Omental fat pad (tissue), 3 donors: ENCODE measurements at regions not wholly inside any gene's neighbourhood (a gene's known extent, or its start where the extent isn't known, plus 50 kb on each side); places are given as distances from the start of the nearest gene placed in this dataset.

Experiments
- ATAC-seq: fragments of 150-250 bp; one replicate; pipeline ENCODE4 v1.9.1; 2016; ENCODE audit warnings: mild to moderate bottlenecking, moderate library complexity; ENCODE audit not compliant: low FRiP score
- DNase-seq: peaks from one replicate; pipeline ENCODE4 v3.0.0-alpha.2; 2019; ENCODE audit warnings: low spot score
- CTCF ChIP-seq, 3 donors: fragments of 450-650 bp; IDR thresholded peaks; one replicate each; pipeline ENCODE4 v1.5.1; 2016 to 2017; ENCODE audit warnings: antibody characterized with exemption in 3 of 3, mild to moderate bottlenecking in 3 of 3, moderate library complexity in 2 of 3

- ATAC-seq (no peak), DNase-seq (no peak)
- no peak for TF ChIP-seq CTCF (IDR thresholded peaks at IDR 0.05)
These were observed 250.8 kb upstream of the RSPO3 start for GRCh38 chr6:126867641-126868040.

- DNase-seq, result no peak
- no peak for ATAC-seq
- TF ChIP-seq CTCF (IDR thresholded peaks at IDR 0.05), result no peak
These were observed 245.1 kb upstream of the RSPO3 start for GRCh38 chr6:126873351-126873750.

- TF ChIP-seq CTCF (IDR thresholded peaks at IDR 0.05), result no peak
- no peak for ATAC-seq
- no peak for DNase-seq
These were observed 244.7 kb upstream of the RSPO3 start for GRCh38 chr6:126873791-126874190.

GRCh38 chr6:126876446-126876845, 242.0 kb upstream of the RSPO3 start:
- ATAC-seq, result no peak
- no peak for TF ChIP-seq CTCF (IDR thresholded peaks at IDR 0.05)
- no peak for DNase-seq

GRCh38 chr6:126880964-126881363, 237.5 kb upstream of the RSPO3 start:
- no peak for ATAC-seq
- no peak for TF ChIP-seq CTCF (IDR thresholded peaks at IDR 0.05)
- DNase-seq, result no peak

- DNase-seq (no peak), ATAC-seq (no peak)
- TF ChIP-seq CTCF (IDR thresholded peaks at IDR 0.05), result no peak
These were observed 232.4 kb upstream of the RSPO3 start for GRCh38 chr6:126886106-126886505.

- TF ChIP-seq CTCF (IDR thresholded peaks at IDR 0.05), result no peak
- ATAC-seq (no peak), DNase-seq (no peak)
These were observed 229.4 kb upstream of the RSPO3 start for GRCh38 chr6:126888727-126889725.
